NCI-H748 (cell line): ENCODE measurements at regions not wholly inside any gene's neighbourhood (a gene's known extent, or its start where the extent isn't known, plus 50 kb on each side); places are given as distances from the start of the nearest gene placed in this dataset.

Source experiments
- DNase-seq: peaks from one replicate; lab custom pipeline; 2025; ENCODE audit not compliant: unreplicated experiment; lab: John Stamatoyannopoulos, UW

GRCh38 chr11:79897896-79898295, 457.1 kb upstream of the TENM4 start:
- DNase-seq, result peak; percentile 45

- DNase-seq, result no peak
Measured at GRCh38 chr11:79896258-79896657, 455.4 kb upstream of the TENM4 start.

- no peak for DNase-seq
Measured at GRCh38 chr11:79894111-79894510, 453.3 kb upstream of the TENM4 start.

GRCh38 chr11:79890272-79890671, 449.4 kb upstream of the TENM4 start:
- no peak for DNase-seq

GRCh38 chr11:79864882-79865281, 424.1 kb upstream of the TENM4 start:
- DNase-seq, result peak; percentile 61

GRCh38 chr11:79860336-79860735, 419.5 kb upstream of the TENM4 start:
- DNase-seq, result peak; percentile 21

GRCh38 chr11:79857377-79858214, 416.8 kb upstream of the TENM4 start:
- DNase-seq, result peak; percentile 7

- DNase-seq, result no peak
Measured at GRCh38 chr11:79852176-79852575, 411.3 kb upstream of the TENM4 start.

- DNase-seq, result no peak
Measured at GRCh38 chr11:79845002-79845709, 404.3 kb upstream of the TENM4 start.

- no peak for DNase-seq
Measured at GRCh38 chr11:79834015-79834414, 393.2 kb upstream of the TENM4 start.

GRCh38 chr11:79830446-79830845, 389.6 kb upstream of the TENM4 start:
- DNase-seq, result no peak

GRCh38 chr11:79829891-79830290, 389.1 kb upstream of the TENM4 start:
- DNase-seq, result no peak

- no peak for DNase-seq
Measured at GRCh38 chr11:79822766-79823165, 381.9 kb upstream of the TENM4 start.

- DNase-seq, result peak; percentile 5
Measured at GRCh38 chr11:79813551-79813950, 372.7 kb upstream of the TENM4 start.

- DNase-seq, result peak; percentile 70
Measured at GRCh38 chr11:79809487-79809886, 368.7 kb upstream of the TENM4 start.

GRCh38 chr11:79807506-79807905, 366.7 kb upstream of the TENM4 start:
- DNase-seq, result no peak

- DNase-seq, result no peak
Measured at GRCh38 chr11:79796704-79797103, 355.9 kb upstream of the TENM4 start.

- no peak for DNase-seq
Measured at GRCh38 chr11:79794484-79795393, 353.9 kb upstream of the TENM4 start.

GRCh38 chr11:79794057-79794456, 353.2 kb upstream of the TENM4 start:
- no peak for DNase-seq

GRCh38 chr11:79786961-79787360, 346.1 kb upstream of the TENM4 start:
- no peak for DNase-seq

- DNase-seq, result no peak
Measured at GRCh38 chr11:79783833-79784232, 343.0 kb upstream of the TENM4 start.
